HG03196 (cell line): ENCODE measurements at regions not wholly inside any gene's neighbourhood (a gene's known extent, or its start where the extent isn't known, plus 50 kb on each side); places are given as distances from the start of the nearest gene placed in this dataset.

Source experiments
- ATAC-seq: cut with Tn5 transposase; IDR thresholded peaks from one replicate; pipeline ENCODE4 v1.9.1; 2021; ENCODE audit not compliant: unreplicated experiment

GRCh38 chr14:84591827-84592445, 938.0 kb upstream of the FLRT2 start:
- no peak for ATAC-seq

GRCh38 chr14:84592770-84593169, 937.2 kb upstream of the FLRT2 start:
- no peak for ATAC-seq

- ATAC-seq: no peak
Measured at GRCh38 chr14:84610086-84610485, 919.9 kb upstream of the FLRT2 start.

GRCh38 chr14:84622357-84622756, 907.6 kb upstream of the FLRT2 start:
- no peak for ATAC-seq

DNA sequence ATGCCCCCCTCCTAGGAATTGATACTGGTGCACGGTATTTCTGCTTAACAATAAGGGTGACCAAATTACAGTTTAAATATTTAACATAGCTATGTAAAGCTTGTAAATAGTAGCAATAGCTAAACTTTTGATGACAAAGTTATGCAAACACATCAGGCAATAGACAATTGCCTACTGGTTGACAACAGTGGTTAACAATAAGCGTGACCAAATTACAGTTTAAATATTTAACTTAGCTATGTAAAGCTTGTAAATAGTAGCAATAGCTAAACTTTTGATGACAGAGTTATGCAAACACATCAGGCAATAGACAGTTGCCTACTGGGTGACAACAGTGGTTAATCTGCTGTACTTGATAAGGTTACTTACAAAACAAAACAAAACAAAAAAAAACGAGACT, 886.5 kb upstream of the FLRT2 start:
- no peak for ATAC-seq

GRCh38 chr14:84646786-84647500, 883.0 kb upstream of the FLRT2 start:
- no peak for ATAC-seq

DNA sequence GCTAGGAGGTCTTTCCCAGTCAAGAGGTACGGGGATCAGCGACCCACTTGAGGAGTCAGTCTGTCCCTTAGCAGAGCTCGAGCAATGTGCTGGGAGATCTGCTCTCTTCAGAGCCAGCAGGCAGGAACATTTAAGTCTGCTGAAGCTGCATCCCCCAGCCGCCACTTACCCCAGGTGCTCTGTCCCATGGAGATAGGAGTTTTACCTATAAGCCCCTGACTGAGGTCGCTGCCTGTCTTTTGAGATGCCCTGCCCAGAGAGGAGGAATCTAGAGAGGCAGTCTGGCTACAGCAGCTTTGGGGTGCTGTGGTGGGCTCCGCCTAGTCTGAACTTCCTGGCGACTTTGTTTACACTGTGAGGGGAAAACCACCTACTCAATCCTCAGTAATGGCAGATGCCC, 874.9 kb upstream of the FLRT2 start:
- ATAC-seq: no peak

GRCh38 chr14:84657911-84658310, 872.0 kb upstream of the FLRT2 start:
- ATAC-seq: no peak

DNA sequence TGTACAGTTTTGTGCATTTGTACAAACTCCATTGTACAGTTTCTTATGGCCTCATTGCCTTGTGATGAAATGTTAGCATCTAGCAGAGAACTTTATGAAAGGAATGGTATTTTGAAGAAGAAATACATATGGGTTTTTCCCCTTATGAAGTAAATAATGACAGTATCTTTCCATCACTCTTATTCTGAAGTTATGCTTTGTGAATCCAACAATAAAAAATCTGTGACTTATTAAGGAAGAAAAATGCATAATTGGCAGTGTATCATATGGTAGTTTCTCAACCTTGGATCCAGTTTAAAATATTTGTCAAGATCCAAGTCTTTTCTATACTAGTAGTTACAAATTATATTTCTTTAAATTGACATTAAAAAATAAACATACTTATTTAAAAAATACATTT, 859.1 kb upstream of the FLRT2 start:
- ATAC-seq: no peak

DNA sequence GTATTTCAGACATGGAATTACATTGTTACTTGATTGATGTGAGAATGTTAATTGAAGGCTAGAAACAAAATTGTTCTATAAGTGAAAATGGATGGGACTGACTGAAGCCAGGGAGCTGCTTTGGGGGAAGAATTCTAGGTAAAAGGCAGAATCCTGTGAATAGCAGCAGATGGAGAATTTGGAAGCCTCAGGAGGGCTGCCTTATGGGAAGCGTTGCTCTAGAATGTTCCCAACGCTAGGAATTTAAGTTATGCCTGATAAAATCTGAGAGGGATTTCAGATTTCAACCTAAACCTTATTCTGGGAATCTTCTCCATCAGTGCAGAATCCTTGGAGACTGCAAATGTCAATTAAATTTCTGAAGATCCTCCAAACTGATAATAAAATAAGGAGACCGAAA, 858.2 kb upstream of the FLRT2 start:
- ATAC-seq: no peak

DNA sequence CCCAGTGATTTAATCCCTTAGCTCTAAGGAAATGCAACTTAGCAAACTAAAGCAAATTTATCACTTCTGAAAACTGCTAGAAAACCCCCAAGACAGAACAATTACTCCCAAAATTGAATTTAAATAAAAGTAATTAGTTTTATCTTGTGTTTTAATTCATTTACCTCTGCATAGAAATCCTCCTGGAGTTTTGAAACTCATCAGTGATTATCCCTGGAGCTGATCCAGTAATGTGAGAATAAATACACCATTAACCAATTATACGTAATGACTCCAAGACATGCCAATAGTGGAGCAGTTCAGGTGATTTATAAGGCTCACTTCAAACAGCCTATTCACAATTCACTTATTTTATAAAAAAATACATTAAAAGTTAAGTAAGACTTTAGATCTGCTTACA, 855.3 kb upstream of the FLRT2 start:
- ATAC-seq: no peak

GRCh38 chr14:84686550-84686949, 843.4 kb upstream of the FLRT2 start:
- no peak for ATAC-seq

- no peak for ATAC-seq
Measured at GRCh38 chr14:84688297-84689025, 841.5 kb upstream of the FLRT2 start.

- ATAC-seq: no peak
Measured at GRCh38 chr14:84694161-84694560, 835.8 kb upstream of the FLRT2 start.

GRCh38 chr14:84704601-84705000, 825.3 kb upstream of the FLRT2 start:
- no peak for ATAC-seq

DNA sequence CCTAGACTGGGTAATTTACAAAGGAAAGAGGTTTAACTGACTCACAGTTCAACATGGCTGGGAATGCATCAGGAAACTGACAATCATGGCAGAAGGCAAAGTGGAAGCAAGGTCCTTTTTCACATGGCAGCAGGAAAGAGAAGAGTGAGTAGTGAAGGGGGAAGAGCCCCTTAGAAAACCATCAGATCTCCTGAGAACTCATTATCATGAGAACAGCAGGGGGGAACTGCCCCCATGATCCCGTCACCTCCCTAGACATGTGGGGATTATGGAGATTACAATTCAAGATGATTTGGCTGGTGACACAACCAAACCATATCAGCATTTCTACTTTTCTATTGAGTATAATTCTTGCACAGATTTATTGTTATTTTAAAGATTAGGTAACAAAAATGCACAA, 822.1 kb upstream of the FLRT2 start:
- no peak for ATAC-seq

- no peak for ATAC-seq
Measured at GRCh38 chr14:84708865-84709264, 821.1 kb upstream of the FLRT2 start.

GRCh38 chr14:84726471-84726870, 803.5 kb upstream of the FLRT2 start:
- no peak for ATAC-seq

DNA sequence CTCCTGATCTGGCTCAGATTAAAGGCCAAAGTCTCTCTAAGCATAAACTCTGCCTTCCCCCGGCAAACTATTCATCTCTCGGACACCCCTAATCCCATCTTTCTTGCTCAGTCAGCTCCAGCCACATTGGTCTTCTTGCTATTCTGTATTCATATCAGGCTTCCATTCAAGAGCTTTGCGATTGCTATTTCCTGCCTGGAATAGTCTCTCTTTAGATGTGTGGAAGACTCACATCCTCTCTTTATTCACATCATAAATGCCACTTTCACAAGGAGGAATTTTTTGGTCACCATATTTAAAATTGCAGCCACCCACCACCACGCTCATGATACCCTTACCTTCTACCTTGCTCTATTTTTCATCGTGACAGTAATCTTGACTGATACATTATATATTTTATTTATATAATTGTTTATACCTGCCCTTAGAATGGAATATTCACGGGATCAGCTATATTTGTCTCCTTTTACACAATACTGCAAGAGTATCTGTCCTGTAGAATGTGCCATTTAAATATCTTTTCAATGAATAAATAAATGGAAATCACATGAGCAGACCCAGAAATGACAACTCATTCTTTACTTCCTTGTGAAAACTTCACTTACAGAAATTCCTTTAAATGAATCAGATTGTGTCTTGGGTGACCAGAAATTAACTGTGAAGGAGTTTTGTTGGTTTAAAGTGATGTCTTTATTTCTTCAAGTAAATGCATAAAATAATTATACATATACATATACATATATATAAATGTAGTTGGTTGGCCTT, 780.6 kb upstream of the FLRT2 start:
- no peak for ATAC-seq

DNA sequence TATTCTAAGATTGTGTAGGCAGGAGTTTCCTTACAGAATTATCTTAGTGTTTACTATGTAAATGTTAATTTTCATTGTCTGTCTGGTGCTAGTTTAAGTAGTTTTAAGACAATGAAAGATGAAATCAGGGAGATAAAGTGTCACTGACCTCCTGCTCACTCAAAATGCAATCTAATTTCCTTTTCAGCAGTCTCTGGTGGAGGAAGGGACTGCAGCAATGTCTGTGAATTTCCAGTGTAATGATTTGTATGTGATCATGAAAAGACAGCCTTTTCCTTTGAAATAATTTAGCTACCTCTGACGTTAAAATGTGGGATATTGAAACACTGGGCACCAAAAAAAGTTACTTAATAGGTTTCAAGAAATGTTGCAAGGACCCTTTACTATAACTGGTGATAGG, 779.7 kb upstream of the FLRT2 start:
- no peak for ATAC-seq

DNA sequence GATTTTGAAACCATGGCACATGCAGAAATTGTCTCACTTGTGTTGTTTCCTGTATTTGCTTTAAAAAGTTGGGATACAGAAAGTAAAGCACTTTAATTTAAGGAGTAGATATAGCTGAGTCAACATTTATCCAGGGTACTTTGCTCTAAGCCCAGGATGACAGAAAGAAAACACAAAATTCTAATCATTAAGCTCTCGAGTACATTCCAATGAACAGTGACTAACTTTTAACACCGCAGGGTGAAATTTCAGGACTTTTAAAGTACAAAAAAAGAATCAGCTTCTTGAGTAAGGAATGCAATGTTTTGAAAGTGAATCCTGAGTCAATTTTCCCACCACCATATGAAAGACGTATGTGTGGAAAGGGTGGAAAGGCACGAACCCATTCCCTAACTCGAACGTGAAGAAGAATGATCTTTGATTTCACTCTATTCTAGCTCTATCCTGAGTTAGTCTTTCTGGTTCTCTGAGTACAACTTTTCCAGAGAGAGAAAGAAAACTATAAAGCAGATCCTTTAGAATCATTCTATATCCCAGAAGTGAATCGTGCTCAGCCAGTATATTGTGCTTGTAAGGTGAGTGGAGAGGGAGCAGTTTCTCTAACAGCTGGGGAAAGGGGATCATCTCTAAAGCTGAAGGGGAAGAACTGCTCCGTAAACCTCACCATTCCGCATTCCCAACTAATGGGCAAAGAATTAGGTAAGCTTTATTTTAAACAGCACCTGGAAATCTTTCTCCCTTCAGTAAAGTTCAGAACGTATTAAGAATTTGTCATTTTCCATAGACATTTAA, 779.0 kb upstream of the FLRT2 start:
- ATAC-seq: no peak
